DOHH2 (cell line): ENCODE measurements at regions not wholly inside any gene's neighbourhood (a gene's known extent, or its start where the extent isn't known, plus 50 kb on each side); places are given as distances from the start of the nearest gene placed in this dataset.

Source experiments
- H3F3A ChIP-seq: fragments of 200-600 bp; sonication (generic), shearing (Covaris generic); 2 replicates; pipeline ENCODE4 v1.6.0; 2016; ENCODE audit warnings: antibody characterized with exemption, mild to moderate bottlenecking; ENCODE audit not compliant: control insufficient read depth, insufficient read depth
- H3K27ac ChIP-seq: fragments of 200-600 bp; sonication (generic); 2 replicates; pipeline ENCODE4 v1.5.1; 2014; ENCODE audit warnings: low read depth, mild to moderate bottlenecking, low read length, moderate library complexity
- H3K27me3 ChIP-seq: fragments of 200-600 bp; sonication (generic); 2 replicates; pipeline ENCODE4 v1.6.1; 2014; ENCODE audit warnings: mild to moderate bottlenecking, low read length, mixed read lengths; ENCODE audit not compliant: control insufficient read depth
- H3K36me3 ChIP-seq: fragments of 200-600 bp; sonication (generic); 2 replicates; pipeline ENCODE4 v1.6.1; 2014; ENCODE audit warnings: mild to moderate bottlenecking, low read length, moderate library complexity, mixed read lengths; ENCODE audit not compliant: control insufficient read depth
- H3K4me1 ChIP-seq: fragments of 200-600 bp; sonication (generic); 2 replicates; pipeline ENCODE4 v1.6.1; 2014; ENCODE audit warnings: mild to moderate bottlenecking, low read length, mixed read lengths; ENCODE audit not compliant: control insufficient read depth
- H3K4me2 ChIP-seq: fragments of 200-600 bp; sonication (generic); 2 replicates; pipeline ENCODE4 v1.6.0; 2014; ENCODE audit warnings: mild to moderate bottlenecking, low read length, moderate library complexity
- H3K4me3 ChIP-seq: fragments of 200-600 bp; sonication (generic); 2 replicates; pipeline ENCODE4 v1.5.1; 2014; ENCODE audit warnings: mild to moderate bottlenecking, low read length, mixed read lengths
- H3K79me2 ChIP-seq: fragments of 200-600 bp; sonication (generic); 2 replicates; pipeline ENCODE4 v1.6.1; 2014; ENCODE audit warnings: mild to moderate bottlenecking, low read length, mixed read lengths; ENCODE audit not compliant: control insufficient read depth
- H3K9me2 ChIP-seq: fragments of 200-600 bp; sonication (generic); replicated peaks from 2 replicates; pipeline ENCODE4 v1.6.1; 2014; ENCODE audit warnings: mild to moderate bottlenecking, low read length, mixed read lengths; ENCODE audit not compliant: control insufficient read depth
- H3K9me3 ChIP-seq: fragments of 200-600 bp; sonication (generic); 2 replicates; pipeline ENCODE4 v1.6.1; 2014; ENCODE audit warnings: antibody characterized with exemption, low read length, mixed read lengths; ENCODE audit not compliant: control insufficient read depth, insufficient read depth
- H4K20me1 ChIP-seq: fragments of 200-600 bp; sonication (generic); 2 replicates; pipeline ENCODE4 v1.6.0; 2014; ENCODE audit warnings: low read depth, mild to moderate bottlenecking, antibody characterized with exemption, low read length, moderate library complexity; ENCODE audit not compliant: control insufficient read depth, insufficient read depth
- CTCF ChIP-seq: fragments of 200-600 bp; sonication (generic); IDR thresholded peaks from one replicate; pipeline ENCODE4 v1.5.1; 2014; ENCODE audit warnings: antibody characterized with exemption, mild to moderate bottlenecking, low read depth, low read length; ENCODE audit not compliant: poor library complexity, severe bottlenecking
- EZH2phosphoT487 ChIP-seq: fragments of 200-600 bp; sonication (generic); IDR thresholded peaks from 2 replicates; pipeline ENCODE4 v1.6.1; 2017; ENCODE audit warnings: borderline replicate concordance, mild to moderate bottlenecking, antibody characterized with exemption, low read length, moderate library complexity, mixed read lengths

- no peak for TF ChIP-seq EZH2phosphoT487
- no peak for TF ChIP-seq CTCF
- Histone ChIP-seq H3K36me3 (no peaks in the 10 kb centered on the region), H3K27me3 (no peaks in the 10 kb centered on the region)
These were observed 108.7 kb upstream of the SYT6 start for GRCh38 chr1:114262337-114262736.

GRCh38 chr1:114260805-114261484 lies 107.3 kb upstream of the SYT6 start:
- no peaks in the 10 kb centered on the region for H3K36me3 ChIP-seq
- no peaks in the 10 kb centered on the region for H3K9me2 ChIP-seq
- no peaks in the 10 kb centered on the region for H3K27me3 ChIP-seq
- no peaks in the 10 kb centered on the region for H3K9me3 ChIP-seq
- no peaks in the 10 kb centered on the region for H3F3A ChIP-seq
- no peaks in the 10 kb centered on the region for H4K20me1 ChIP-seq
- H3K4me2 ChIP-seq: no peak overlapping the region
- H3K79me2 ChIP-seq: no peaks in the 10 kb centered on the region
- H3K4me1 ChIP-seq: no peaks in the 10 kb centered on the region
- TF ChIP-seq EZH2phosphoT487: no peak
- TF ChIP-seq CTCF: no peak
- H3K4me3 ChIP-seq: no peak overlapping the region
- no peak overlapping the region for H3K27ac ChIP-seq

More at GRCh38 chr1:114262337-114262736, 108.7 kb upstream of the SYT6 start:
- Histone ChIP-seq H3K9me2 (no peaks in the 10 kb centered on the region), H3F3A (no peaks in the 10 kb centered on the region), H3K4me1 (no peaks in the 10 kb centered on the region), H3K9me3 (no peaks in the 10 kb centered on the region), H3K4me3 (no peak overlapping the region), H3K4me2 (no peak overlapping the region), H3K27ac (no peak overlapping the region), H4K20me1 (no peaks in the 10 kb centered on the region), H3K79me2 (no peaks in the 10 kb centered on the region)

DNA sequence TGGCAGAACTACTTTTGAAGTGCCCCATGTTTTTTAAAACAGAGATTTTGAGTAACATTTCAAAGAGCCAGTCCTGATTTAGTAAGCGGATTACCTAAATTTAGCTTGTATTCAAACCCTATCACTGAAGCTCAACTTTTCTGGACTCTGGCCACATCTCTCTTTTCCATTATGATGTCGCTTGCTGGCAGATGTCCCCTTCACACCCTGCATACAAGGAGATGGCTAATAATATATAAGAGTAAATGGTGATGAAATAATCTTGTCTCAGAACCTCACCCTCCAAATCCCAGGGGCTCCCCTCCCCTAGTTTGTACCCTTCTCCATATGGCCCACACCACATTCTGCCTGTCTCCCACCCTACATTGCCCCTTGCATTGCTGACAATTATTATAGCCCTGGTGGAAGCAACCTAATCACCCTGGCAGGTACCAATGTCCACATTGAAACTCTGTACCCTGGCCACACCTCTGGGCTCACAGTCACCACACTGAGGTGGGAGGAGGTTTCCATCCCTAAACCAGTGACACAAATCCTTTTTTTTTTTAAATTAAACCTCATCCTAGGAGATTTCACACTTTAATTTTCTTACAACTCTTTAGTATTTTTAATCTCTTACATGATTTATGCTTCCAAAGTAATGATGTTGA lies 106.0 kb upstream of the SYT6 start:
- Histone ChIP-seq H3K4me2 (no peak overlapping the region), H3K9me2 (no peaks in the 10 kb centered on the region), H3K27me3 (no peaks in the 10 kb centered on the region), H3K79me2 (no peaks in the 10 kb centered on the region), H3K9me3 (no peaks in the 10 kb centered on the region), H4K20me1 (no peaks in the 10 kb centered on the region), H3K27ac (no peak overlapping the region), H3K4me1 (no peaks in the 10 kb centered on the region), H3K4me3 (no peak overlapping the region), H3K36me3 (no peaks in the 10 kb centered on the region), H3F3A (no peaks in the 10 kb centered on the region)
- TF ChIP-seq EZH2phosphoT487 (no peak), CTCF (no peak)
